ENCODE measurements at regions not wholly inside any gene's neighbourhood (a gene's known extent, or its start where the extent isn't known, plus 50 kb on each side); places are given as distances from the start of the nearest gene placed in this dataset.

DNA sequence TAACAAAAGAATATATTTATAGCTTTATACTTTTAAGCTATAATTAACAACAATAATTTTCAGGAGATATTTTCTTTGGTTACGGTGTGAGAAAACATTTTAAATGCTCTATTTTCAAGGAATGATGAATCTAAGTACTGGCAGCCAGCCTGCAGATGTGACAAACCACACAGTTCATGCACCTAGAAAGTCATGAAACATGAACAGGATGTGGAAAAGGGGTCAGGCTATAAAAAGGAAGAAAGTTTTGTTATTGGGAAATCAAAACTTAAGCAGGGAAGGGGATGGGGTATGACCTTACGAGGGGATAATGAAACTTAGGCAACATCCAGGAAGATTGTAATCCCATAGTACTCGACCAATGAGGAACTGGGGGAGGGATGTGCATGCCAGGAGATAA lies 508.7 kb upstream of the GRAMD2B start:
- no peak for TF ChIP-seq CHD2 (IDR thresholded peaks at IDR 0.05; ENCODE audit: low read length, partially characterized antibody)
- TF ChIP-seq, protein P1, sequence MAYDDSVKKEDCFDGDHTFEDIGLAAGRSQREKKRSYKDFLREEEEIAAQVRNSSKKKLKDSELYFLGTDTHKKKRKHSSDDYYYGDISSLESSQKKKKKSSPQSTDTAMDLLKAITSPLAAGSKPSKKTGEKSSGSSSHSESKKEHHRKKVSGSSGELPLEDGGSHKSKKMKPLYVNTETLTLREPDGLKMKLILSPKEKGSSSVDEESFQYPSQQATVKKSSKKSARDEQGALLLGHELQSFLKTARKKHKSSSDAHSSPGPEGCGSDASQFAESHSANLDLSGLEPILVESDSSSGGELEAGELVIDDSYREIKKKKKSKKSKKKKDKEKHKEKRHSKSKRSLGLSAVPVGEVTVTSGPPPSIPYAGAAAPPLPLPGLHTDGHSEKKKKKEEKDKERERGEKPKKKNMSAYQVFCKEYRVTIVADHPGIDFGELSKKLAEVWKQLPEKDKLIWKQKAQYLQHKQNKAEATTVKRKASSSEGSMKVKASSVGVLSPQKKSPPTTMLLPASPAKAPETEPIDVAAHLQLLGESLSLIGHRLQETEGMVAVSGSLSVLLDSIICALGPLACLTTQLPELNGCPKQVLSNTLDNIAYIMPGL (CRISPR knock-in tag; IDR thresholded peaks at IDR 0.05; ENCODE audit: borderline replicate concordance): no peak
